ENCODE measurements at regions not wholly inside any gene's neighbourhood (a gene's known extent, or its start where the extent isn't known, plus 50 kb on each side); places are given as distances from the start of the nearest gene placed in this dataset.

DNA sequence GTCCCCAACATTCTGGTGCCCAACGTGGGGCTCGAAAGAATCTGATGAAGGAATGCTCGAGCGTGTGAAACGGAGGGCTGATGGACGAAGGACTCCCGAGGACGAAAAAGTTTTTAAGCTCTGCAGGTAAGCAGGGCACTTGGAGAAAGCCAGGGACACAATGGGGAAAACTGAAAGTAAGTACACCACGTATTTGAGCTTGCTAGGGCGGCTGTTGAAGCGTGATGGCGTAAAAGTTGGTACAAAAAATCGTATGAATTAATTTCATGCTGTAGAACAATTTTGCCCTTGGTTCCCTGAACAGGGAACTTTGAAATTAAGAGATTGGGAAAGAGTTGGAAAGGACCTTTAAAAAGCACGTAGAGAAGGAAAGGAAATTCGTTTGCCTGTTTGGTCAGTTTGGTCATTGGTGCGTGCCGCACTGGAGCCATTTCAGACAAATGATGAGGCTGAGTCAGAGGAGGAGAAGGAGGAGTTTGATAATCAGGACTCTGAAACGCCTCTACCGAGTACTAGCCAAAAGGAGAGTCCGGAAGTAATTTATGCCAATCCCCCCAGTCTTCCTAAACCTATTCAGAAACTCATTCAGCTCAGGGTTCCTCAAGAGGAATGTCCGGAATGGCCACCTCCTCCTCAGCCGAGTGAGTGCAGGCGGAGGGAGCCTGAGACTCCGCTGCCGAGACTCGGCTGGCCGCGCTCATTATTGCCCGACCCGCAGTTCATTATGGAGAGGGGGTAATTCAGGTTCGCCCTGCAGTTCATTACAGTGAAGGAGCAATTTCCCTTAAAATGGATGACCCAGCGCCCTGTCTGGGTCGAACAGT lies 59.2 kb upstream of the PRSS16 start (continued):
- TF ChIP-seq TAF1 (IDR thresholded peaks at IDR 0.05; ENCODE audit: borderline replicate concordance, low read depth, low read length), result peak; percentile 41; the same call in 1 of the 2 replicates
- TF ChIP-seq NFYA (IDR thresholded peaks at IDR 0.05; ENCODE audit: borderline replicate concordance, low read depth, low read length), result no peak
- no peak for TF ChIP-seq BHLHE40 (IDR thresholded peaks at IDR 0.05; ENCODE audit: borderline replicate concordance in 1 of 2, low read depth in 2 of 2, low read length in 1 of 2)
- no peak for TF ChIP-seq RFX5 (IDR thresholded peaks at IDR 0.05; ENCODE audit: low read depth, low read length)
- TF ChIP-seq, protein P1, sequence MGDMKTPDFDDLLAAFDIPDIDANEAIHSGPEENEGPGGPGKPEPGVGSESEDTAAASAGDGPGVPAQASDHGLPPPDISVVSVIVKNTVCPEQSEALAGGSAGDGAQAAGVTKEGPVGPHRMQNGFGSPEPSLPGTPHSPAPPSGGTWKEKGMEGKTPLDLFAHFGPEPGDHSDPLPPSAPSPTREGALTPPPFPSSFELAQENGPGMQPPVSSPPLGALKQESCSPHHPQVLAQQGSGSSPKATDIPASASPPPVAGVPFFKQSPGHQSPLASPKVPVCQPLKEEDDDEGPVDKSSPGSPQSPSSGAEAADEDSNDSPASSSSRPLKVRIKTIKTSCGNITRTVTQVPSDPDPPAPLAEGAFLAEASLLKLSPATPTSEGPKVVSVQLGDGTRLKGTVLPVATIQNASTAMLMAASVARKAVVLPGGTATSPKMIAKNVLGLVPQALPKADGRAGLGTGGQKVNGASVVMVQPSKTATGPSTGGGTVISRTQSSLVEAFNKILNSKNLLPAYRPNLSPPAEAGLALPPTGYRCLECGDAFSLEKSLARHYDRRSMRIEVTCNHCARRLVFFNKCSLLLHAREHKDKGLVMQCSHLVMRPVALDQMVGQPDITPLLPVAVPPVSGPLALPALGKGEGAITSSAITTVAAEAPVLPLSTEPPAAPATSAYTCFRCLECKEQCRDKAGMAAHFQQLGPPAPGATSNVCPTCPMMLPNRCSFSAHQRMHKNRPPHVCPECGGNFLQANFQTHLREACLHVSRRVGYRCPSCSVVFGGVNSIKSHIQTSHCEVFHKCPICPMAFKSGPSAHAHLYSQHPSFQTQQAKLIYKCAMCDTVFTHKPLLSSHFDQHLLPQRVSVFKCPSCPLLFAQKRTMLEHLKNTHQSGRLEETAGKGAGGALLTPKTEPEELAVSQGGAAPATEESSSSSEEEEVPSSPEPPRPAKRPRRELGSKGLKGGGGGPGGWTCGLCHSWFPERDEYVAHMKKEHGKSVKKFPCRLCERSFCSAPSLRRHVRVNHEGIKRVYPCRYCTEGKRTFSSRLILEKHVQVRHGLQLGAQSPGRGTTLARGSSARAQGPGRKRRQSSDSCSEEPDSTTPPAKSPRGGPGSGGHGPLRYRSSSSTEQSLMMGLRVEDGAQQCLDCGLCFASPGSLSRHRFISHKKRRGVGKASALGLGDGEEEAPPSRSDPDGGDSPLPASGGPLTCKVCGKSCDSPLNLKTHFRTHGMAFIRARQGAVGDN (IDR thresholded peaks at IDR 0.05), result 0 out of 2 replicates have a peak, but pooled peaks have one; percentile 20
- TF ChIP-seq RUNX3 (IDR thresholded peaks at IDR 0.05; ENCODE audit: low read length), result peak; percentile 29; the same call in 1 of the 2 replicates
- no peak for TF ChIP-seq BCL11A (IDR thresholded peaks at IDR 0.05; ENCODE audit: low read depth, low read length)
